ENCODE measurements at regions not wholly inside any gene's neighbourhood (a gene's known extent, or its start where the extent isn't known, plus 50 kb on each side); places are given as distances from the start of the nearest gene placed in this dataset.

DNA sequence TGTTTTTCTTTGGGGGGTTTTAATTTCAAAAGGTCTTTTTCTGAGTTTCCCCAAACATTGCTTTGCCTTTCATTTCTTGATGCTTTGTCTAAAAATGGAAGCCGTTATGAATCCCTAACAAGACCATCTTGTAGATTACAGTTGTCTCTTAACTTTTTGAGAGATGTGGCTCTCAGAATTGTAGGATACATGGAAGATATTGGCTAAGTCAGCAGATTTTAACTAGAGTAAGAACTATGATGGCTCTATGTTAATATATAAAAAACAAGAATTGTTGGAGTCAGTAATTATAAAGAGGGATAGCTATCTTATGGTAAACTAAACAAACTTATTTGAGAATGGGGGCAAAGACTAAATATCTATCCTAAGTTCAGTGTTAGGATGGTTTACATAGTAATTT, 96.6 kb upstream of the HS3ST5 start:
- TF ChIP-seq POLR2AphosphoS5 (IDR thresholded peaks at IDR 0.05; ENCODE audit: low read depth, low read length) = no peak
- TF ChIP-seq BACH1 (IDR thresholded peaks at IDR 0.05; ENCODE audit: low read length) = no peak
- TF ChIP-seq, protein P1, sequence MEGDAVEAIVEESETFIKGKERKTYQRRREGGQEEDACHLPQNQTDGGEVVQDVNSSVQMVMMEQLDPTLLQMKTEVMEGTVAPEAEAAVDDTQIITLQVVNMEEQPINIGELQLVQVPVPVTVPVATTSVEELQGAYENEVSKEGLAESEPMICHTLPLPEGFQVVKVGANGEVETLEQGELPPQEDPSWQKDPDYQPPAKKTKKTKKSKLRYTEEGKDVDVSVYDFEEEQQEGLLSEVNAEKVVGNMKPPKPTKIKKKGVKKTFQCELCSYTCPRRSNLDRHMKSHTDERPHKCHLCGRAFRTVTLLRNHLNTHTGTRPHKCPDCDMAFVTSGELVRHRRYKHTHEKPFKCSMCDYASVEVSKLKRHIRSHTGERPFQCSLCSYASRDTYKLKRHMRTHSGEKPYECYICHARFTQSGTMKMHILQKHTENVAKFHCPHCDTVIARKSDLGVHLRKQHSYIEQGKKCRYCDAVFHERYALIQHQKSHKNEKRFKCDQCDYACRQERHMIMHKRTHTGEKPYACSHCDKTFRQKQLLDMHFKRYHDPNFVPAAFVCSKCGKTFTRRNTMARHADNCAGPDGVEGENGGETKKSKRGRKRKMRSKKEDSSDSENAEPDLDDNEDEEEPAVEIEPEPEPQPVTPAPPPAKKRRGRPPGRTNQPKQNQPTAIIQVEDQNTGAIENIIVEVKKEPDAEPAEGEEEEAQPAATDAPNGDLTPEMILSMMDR (IDR thresholded peaks at IDR 0.05; ENCODE audit: control extremely low read depth in 1 of 3, insufficient read depth in 1 of 3, low read depth in 1 of 3, low read length in 3 of 3) = no peak
